RWPE2 (cell line): ENCODE measurements at regions not wholly inside any gene's neighbourhood (a gene's known extent, or its start where the extent isn't known, plus 50 kb on each side); places are given as distances from the start of the nearest gene placed in this dataset.
A peak's percentile ranks its signal among the peaks of the same experiment; 100 is the strongest.
"Not testable (repeated sequence)": the region's sequence is repeated elsewhere in the genome, so short reads cannot be mapped to it uniquely, and the experiment has no call there.

ENCODE experiments used
- ATAC-seq: fragments of 200-7000 bp; cut with Tn5 transposase; 3 replicates; pipeline ENCODE4 v1.9.1; 2021; ENCODE audit warnings: low read depth
- DNase-seq: peaks from one replicate; pipeline ENCODE4 v3.0.0-alpha.2; 2020; ENCODE audit warnings: low spot score
- H3K27ac ChIP-seq: fragments of 450-650 bp; 2 replicates; pipeline ENCODE4 v1.5.1; 2017; ENCODE audit warnings: mild to moderate bottlenecking; ENCODE audit not compliant: poor library complexity, severe bottlenecking
- H3K27me3 ChIP-seq: fragments of 250-450 bp; sonication (Bioruptor Pico); 2 replicates; pipeline ENCODE4 v1.5.1; 2021; ENCODE audit warnings: mild to moderate bottlenecking, moderate library complexity; ENCODE audit not compliant: insufficient read depth, poor library complexity, severe bottlenecking
- H3K36me3 ChIP-seq: fragments of 250-450 bp; sonication (Bioruptor Pico); 2 replicates; pipeline ENCODE4 v1.5.1; 2020; ENCODE audit warnings: low read depth, mild to moderate bottlenecking, moderate library complexity
- H3K4me1 ChIP-seq: fragments of 250-450 bp; sonication (Bioruptor Pico); 2 replicates; pipeline ENCODE4 v1.5.1; 2021; ENCODE audit warnings: mild to moderate bottlenecking, moderate library complexity; ENCODE audit not compliant: insufficient read depth, poor library complexity, severe bottlenecking
- H3K4me3 ChIP-seq: fragments of 250-450 bp; sonication (Bioruptor Pico); 2 replicates; pipeline ENCODE4 v1.5.1; 2021; ENCODE audit warnings: mild to moderate bottlenecking, moderate library complexity; ENCODE audit not compliant: severe bottlenecking
- H3K9me3 ChIP-seq: fragments of 250-450 bp; sonication (Bioruptor Pico); 2 replicates; pipeline ENCODE4 v1.5.1; 2021; ENCODE audit warnings: mild to moderate bottlenecking, moderate library complexity; ENCODE audit not compliant: severe bottlenecking
- CTCF ChIP-seq: fragments of 450-650 bp; IDR thresholded peaks from one replicate; pipeline ENCODE4 v1.5.1; 2017; ENCODE audit warnings: mild to moderate bottlenecking, moderate library complexity; ENCODE audit not compliant: poor library complexity, severe bottlenecking

- Histone ChIP-seq H3K27ac (no peak overlapping the region), H3K4me3 (no peak overlapping the region), H3K4me1 (no peaks in the 10 kb centered on the region), H3K36me3 (no peaks in the 10 kb centered on the region), H3K9me3 (no peaks in the 10 kb centered on the region), H3K27me3 (peaks cover 14% of the 10 kb centered on the region)
- DNase-seq = no peak
- no peak for ATAC-seq
- no peak for TF ChIP-seq CTCF
These were observed 754.5 kb downstream of the TMEM121 start for GRCh38 chr14:106280876-106281275.

GRCh38 chr14:106286697-106287290 is 760.4 kb downstream of the TMEM121 start:
- Histone ChIP-seq H3K4me1 (no peaks in the 10 kb centered on the region), H3K36me3 (no peaks in the 10 kb centered on the region), H3K4me3 (no peak overlapping the region), H3K27ac (no peak overlapping the region), H3K9me3 (peaks cover 3% of the 10 kb centered on the region), H3K27me3 (peaks cover 22% of the 10 kb centered on the region)
- TF ChIP-seq CTCF = peak; percentile 27
- ATAC-seq (no peak), DNase-seq (no peak)

- no peak for TF ChIP-seq CTCF
- H3K36me3 ChIP-seq = no peaks in the 10 kb centered on the region
- peaks cover 22% of the 10 kb centered on the region for H3K27me3 ChIP-seq
- H3K4me3 ChIP-seq = no peak overlapping the region
- DNase-seq (no peak), ATAC-seq (no peak)
- H3K4me1 ChIP-seq = no peaks in the 10 kb centered on the region
- no peak overlapping the region for H3K27ac ChIP-seq
- peaks cover 3% of the 10 kb centered on the region for H3K9me3 ChIP-seq
These were observed 761.1 kb downstream of the TMEM121 start for GRCh38 chr14:106287506-106287905.

- no peaks in the 10 kb centered on the region for H3K36me3 ChIP-seq
- no peak overlapping the region for H3K4me3 ChIP-seq
- ATAC-seq (no peak), DNase-seq (no peak)
- H3K4me1 ChIP-seq = no peaks in the 10 kb centered on the region
- H3K27ac ChIP-seq = no peak overlapping the region
- peaks cover 20% of the 10 kb centered on the region for H3K27me3 ChIP-seq
- TF ChIP-seq CTCF = no peak
- peaks cover 5% of the 10 kb centered on the region for H3K9me3 ChIP-seq
These were observed 765.2 kb downstream of the TMEM121 start for GRCh38 chr14:106291626-106292025.

GRCh38 chr14:106294324-106294723 is 767.9 kb downstream of the TMEM121 start:
- no peak for ATAC-seq
- TF ChIP-seq CTCF = no peak
- no peak for DNase-seq
- Histone ChIP-seq H3K27ac (no peak overlapping the region), H3K27me3 (peaks cover 12% of the 10 kb centered on the region), H3K4me1 (no peaks in the 10 kb centered on the region), H3K36me3 (no peaks in the 10 kb centered on the region), H3K4me3 (no peak overlapping the region), H3K9me3 (peaks cover 2% of the 10 kb centered on the region)

- not testable (repeated sequence) for ATAC-seq, H3K27ac ChIP-seq, H3K4me1 ChIP-seq, H3K4me3 ChIP-seq, H3K9me3 ChIP-seq, H3K36me3 ChIP-seq, DNase-seq
- peaks cover 10% of the 10 kb centered on the region for H3K27me3 ChIP-seq
These were observed 774.6 kb downstream of the TMEM121 start for GRCh38 chr14:106300951-106301510.

GRCh38 chr14:106301609-106302008 is 775.2 kb downstream of the TMEM121 start:
- DNase-seq, H3K9me3 ChIP-seq, H3K36me3 ChIP-seq, H3K27ac ChIP-seq, H3K4me1 ChIP-seq, H3K4me3 ChIP-seq, ATAC-seq: not testable (repeated sequence)
- H3K27me3 ChIP-seq = peaks cover 10% of the 10 kb centered on the region
